Mucosa of descending colon (tissue), 3 donors: ENCODE measurements at regions not wholly inside any gene's neighbourhood (a gene's known extent, or its start where the extent isn't known, plus 50 kb on each side); places are given as distances from the start of the nearest gene placed in this dataset.
"Not testable (repeated sequence)": the region's sequence is repeated elsewhere in the genome, so short reads cannot be mapped to it uniquely, and the experiment has no call there.

Source experiments
- ATAC-seq: fragments of 200-7000 bp; cut with Tn5 transposase; one replicate; pipeline ENCODE4 v1.9.1; 2020; ENCODE audit warnings: mild to moderate bottlenecking, moderate library complexity
- DNase-seq, 3 donors: peaks; one replicate each; pipeline ENCODE4 v3.0.0-alpha.2; 2020
- H3K36me3 ChIP-seq: fragments of 200-600 bp; one replicate; pipeline ENCODE4 v1.8.0; 2021; ENCODE audit warnings: low read depth, mild to moderate bottlenecking
- H3K4me1 ChIP-seq: fragments of 200-600 bp; one replicate; pipeline ENCODE4 v1.8.0; 2021; ENCODE audit warnings: low read depth, mild to moderate bottlenecking
- H3K4me3 ChIP-seq: fragments of 200-600 bp; one replicate; pipeline ENCODE4 v1.8.0; 2021; ENCODE audit warnings: mild to moderate bottlenecking
- H3K9me3 ChIP-seq: fragments of 200-600 bp; one replicate; pipeline ENCODE4 v1.8.0; 2021; ENCODE audit warnings: mild to moderate bottlenecking
- CTCF ChIP-seq: fragments of 200-600 bp; IDR thresholded peaks from one replicate; pipeline ENCODE4 v1.8.0; 2022; ENCODE audit warnings: antibody characterized with exemption, mild to moderate bottlenecking
- intact Hi-C, 2 donors: fragments of 100-400 bp; cut with DNase I in 1 of 2; cut with micrococcal nuclease in 1 of 2; formaldehyde crosslinking; loops; one replicate each; pipeline versions ENCODE4 v1.11.0 to v1.11.1; 2022; cut with DNase I, micrococcal nuclease
- donor health status: DM: no; HTN: no; CAD: no; lungs with moderate emphysema.
- donor health status: DM: no; HTN: no; CAD: no.
- donor health status: DM: no; HTN: yes; CAD: no.

DNA sequence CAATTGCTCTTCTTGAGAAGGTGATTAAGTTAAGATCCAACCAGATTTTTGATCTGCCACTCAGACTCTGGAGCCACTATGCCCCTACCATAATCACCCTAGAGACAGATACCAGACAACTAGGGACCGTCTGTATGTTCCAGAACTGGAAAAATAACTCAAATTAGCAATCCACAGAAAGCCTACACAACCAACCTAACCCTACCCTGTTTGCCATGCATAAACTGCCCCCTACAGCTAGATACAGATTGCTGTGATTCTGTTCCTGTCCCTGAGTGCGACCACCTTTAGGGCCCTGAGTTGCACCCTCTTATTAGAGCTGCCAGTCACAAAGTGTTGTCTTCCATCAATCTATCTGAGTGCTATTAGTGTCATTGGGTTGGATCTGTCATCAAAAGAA lies 929.8 kb upstream of the SLITRK1 start:
- intact Hi-C loops: no loop called here
- no peak for TF ChIP-seq CTCF
- no peak overlapping the region for H3K4me3 ChIP-seq

GRCh38 chr13:84810781-84811180 lies 928.5 kb upstream of the SLITRK1 start:
- intact Hi-C loops: no loop called here
- no peaks in the 10 kb centered on the region for H3K4me1 ChIP-seq
- TF ChIP-seq CTCF: no peak
- no peak for DNase-seq
- H3K9me3 ChIP-seq: no peaks in the 10 kb centered on the region
- no peak overlapping the region for H3K4me3 ChIP-seq
- ATAC-seq: no peak
- no peaks in the 10 kb centered on the region for H3K36me3 ChIP-seq

More for the DNA sequence above, 929.8 kb upstream of the SLITRK1 start:
- ATAC-seq (no peak), DNase-seq (no peak)
- H3K4me1 ChIP-seq: no peaks in the 10 kb centered on the region
- no peaks in the 10 kb centered on the region for H3K36me3 ChIP-seq
- no peaks in the 10 kb centered on the region for H3K9me3 ChIP-seq

- no peak overlapping the region for H3K4me3 ChIP-seq
- intact Hi-C loops: no loop called here
- no peaks in the 10 kb centered on the region for H3K4me1 ChIP-seq
- no peak for TF ChIP-seq CTCF
- ATAC-seq (no peak), DNase-seq (no peak)
- no peaks in the 10 kb centered on the region for H3K36me3 ChIP-seq
- no peaks in the 10 kb centered on the region for H3K9me3 ChIP-seq
These were observed 919.8 kb upstream of the SLITRK1 start for GRCh38 chr13:84802073-84802472.

DNA sequence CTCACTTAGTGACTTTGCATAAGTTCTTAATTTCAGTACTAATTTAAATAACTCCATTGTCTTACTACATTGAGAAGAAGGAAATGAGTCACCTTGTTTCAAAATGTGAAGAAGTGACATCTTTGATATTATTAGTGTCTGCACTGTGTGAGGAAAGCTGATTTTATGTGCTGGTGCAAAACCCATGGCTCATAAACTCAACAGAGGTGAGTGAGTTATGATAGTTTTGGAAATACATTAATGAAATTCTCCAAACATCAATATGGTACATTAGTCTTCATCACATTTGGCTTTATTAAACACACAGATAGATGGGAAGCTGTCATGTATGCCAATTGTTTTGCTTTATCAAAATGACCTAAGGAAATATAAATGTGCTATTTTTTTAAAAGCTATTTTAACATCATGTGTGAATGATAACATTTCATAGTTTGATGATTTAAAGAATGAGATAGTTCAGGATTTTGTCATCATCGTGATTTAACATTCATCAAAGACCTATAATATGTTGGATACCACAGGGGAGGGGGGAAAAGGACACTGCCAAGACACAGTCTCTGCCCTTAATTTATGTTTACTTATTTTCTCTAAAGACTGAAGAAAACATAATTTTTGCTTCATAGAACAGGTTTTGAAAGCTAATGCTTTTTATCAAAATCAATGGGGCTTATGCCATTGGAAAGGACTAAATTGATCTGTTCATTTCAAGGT lies 902.3 kb upstream of the SLITRK1 start:
- no peak for TF ChIP-seq CTCF
- Histone ChIP-seq H3K9me3 (peaks cover 17% of the 10 kb centered on the region), H3K4me1 (no peaks in the 10 kb centered on the region), H3K36me3 (no peaks in the 10 kb centered on the region), H3K4me3 (no peak overlapping the region)
- intact Hi-C loops: no loop called here
- no peak for ATAC-seq
- DNase-seq: no peak

DNA sequence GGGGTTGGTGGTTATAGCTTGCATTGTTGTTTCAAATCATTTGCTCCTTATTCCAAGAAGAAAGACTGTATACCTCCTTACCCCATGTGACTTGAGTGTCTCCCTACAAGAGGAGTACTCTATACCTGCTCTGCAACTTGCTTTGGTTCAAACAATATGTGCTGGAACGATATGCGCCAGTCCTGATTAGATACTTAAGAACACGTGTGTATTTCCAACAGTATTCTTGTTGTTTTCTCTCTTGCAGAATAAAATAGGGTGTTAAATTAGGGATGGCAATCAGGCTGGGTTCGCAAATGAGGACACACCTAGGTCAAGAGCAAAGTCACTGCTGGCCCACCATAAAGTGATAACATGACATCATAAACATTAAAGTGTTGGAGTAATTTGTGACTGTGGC lies 895.0 kb upstream of the SLITRK1 start:
- no peak overlapping the region for H3K4me3 ChIP-seq
- DNase-seq: no peak
- no peaks in the 10 kb centered on the region for H3K9me3 ChIP-seq
- ATAC-seq: no peak
- no peak for TF ChIP-seq CTCF
- intact Hi-C loops: no loop called here
- H3K4me1 ChIP-seq: no peaks in the 10 kb centered on the region
- H3K36me3 ChIP-seq: no peaks in the 10 kb centered on the region

DNA sequence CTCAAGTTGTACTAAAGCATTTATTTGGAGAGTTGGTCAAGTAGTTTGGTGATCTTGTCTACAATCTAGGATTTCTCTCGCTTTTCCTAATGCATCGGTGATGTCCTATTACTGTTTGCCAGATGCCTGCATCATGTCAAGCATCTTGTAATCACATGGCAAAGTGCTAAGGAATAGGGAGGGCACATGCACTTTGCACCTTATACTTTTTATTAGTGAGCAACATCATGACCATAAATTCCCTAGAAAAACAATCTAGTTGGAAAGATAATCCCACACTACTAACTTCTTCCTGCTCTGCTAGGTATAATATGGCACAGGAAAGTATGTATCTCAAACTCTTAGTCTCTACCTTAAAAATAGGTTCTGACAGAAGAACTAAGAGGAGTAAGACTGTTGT lies 894.3 kb upstream of the SLITRK1 start:
- TF ChIP-seq CTCF: no peak
- Histone ChIP-seq H3K9me3 (no peaks in the 10 kb centered on the region), H3K4me3 (no peak overlapping the region), H3K4me1 (no peaks in the 10 kb centered on the region), H3K36me3 (no peaks in the 10 kb centered on the region)
- DNase-seq (no peak), ATAC-seq (no peak)
- intact Hi-C loops: no loop called here

DNA sequence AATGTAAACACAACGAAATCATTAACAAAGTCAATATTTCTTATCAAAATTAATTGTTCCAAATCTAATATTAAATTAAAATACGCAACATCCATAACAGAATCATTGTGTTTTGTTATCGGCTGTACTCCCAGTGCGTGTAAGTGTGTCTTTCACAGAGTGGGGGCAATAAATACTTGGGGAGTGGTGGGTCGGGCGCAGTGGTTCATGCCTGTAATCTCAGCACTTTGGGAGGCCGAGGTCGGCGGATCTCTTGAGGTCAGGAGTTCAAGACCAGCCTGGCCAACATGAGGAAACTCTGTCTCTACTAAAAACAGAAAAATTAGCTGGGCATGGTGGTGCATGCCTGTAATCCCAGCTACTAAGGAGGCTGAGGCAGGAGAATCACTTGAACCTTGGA lies 893.6 kb upstream of the SLITRK1 start:
- H3K4me3 ChIP-seq, H3K4me1 ChIP-seq, H3K36me3 ChIP-seq, H3K9me3 ChIP-seq, ATAC-seq, intact Hi-C loops, DNase-seq: not testable (repeated sequence)
